AG04450 (cell line): ENCODE measurements at regions not wholly inside any gene's neighbourhood (a gene's known extent, or its start where the extent isn't known, plus 50 kb on each side); places are given as distances from the start of the nearest gene placed in this dataset.

Experiments
- CTCF ChIA-PET: fragments of 300-600, 350-600 bp; formaldehyde crosslinking; extraction: SDS; loops from one replicate; lab custom pipeline; 2022; ENCODE audit warnings: antibody characterized with exemption, inconsistent platforms; lab: Charles Lee
- POLR2A ChIA-PET: fragments of 350-600 bp; formaldehyde crosslinking; extraction: SDS; loops from one replicate; lab custom pipeline; 2021; ENCODE audit warnings: antibody characterized with exemption, inconsistent platforms; lab: Yijun Ruan, JAX
- DNase-seq: peaks from one replicate; pipeline ENCODE4 v3.0.0-alpha.2; 2011; ENCODE audit warnings: low read depth, low spot score
- H3K27ac ChIP-seq: one replicate; pipeline ENCODE4 v1.5.1; 2012; ENCODE audit warnings: low read depth, low read length, control low read depth
- H3K27me3 ChIP-seq: one replicate; pipeline ENCODE4 v1.6.0; 2012; ENCODE audit warnings: low read length; ENCODE audit not compliant: control insufficient read depth, insufficient read depth
- H3K4me3 ChIP-seq: 2 replicates; pipeline ENCODE4 v1.5.1; 2011; ENCODE audit warnings: mild to moderate bottlenecking, low read depth, low read length, control low read depth
- H3K9me3 ChIP-seq: 2 replicates; pipeline ENCODE4 v1.5.1; 2012; ENCODE audit warnings: low read length; ENCODE audit not compliant: control insufficient read depth, insufficient read depth
- CTCF ChIP-seq: IDR thresholded peaks from 2 replicates; pipeline ENCODE4 v1.5.1; 2011; ENCODE audit warnings: low read depth, low read length, control low read depth, inconsistent platforms

GRCh38 chr3:176310641-176311040 is 886.6 kb downstream of the TBL1XR1 start:
- no peak for DNase-seq
- POLR2A ChIA-PET: no interaction called here
- CTCF ChIA-PET: no interaction called here
- TF ChIP-seq CTCF: no peak
- no peak overlapping the region for H3K4me3 ChIP-seq
- H3K9me3 ChIP-seq: no peaks in the 10 kb centered on the region
- no peaks in the 10 kb centered on the region for H3K27me3 ChIP-seq
- H3K27ac ChIP-seq: no peak overlapping the region

- no peak overlapping the region for H3K4me3 ChIP-seq
- H3K27ac ChIP-seq: no peak overlapping the region
- CTCF ChIA-PET: no interaction called here
- no peaks in the 10 kb centered on the region for H3K27me3 ChIP-seq
- no peak for TF ChIP-seq CTCF
- no peak for DNase-seq
- POLR2A ChIA-PET: no interaction called here
- no peaks in the 10 kb centered on the region for H3K9me3 ChIP-seq
These were observed 895.0 kb downstream of the TBL1XR1 start for GRCh38 chr3:176302271-176302670.

GRCh38 chr3:176296066-176296597 is 901.1 kb downstream of the TBL1XR1 start:
- POLR2A ChIA-PET: no interaction called here

GRCh38 chr3:176293276-176293675 is 904.0 kb downstream of the TBL1XR1 start:
- ChIA-PET POLR2A (no interaction called here), CTCF (no interaction called here)
- H3K9me3 ChIP-seq: no peaks in the 10 kb centered on the region
- no peaks in the 10 kb centered on the region for H3K27me3 ChIP-seq
- no peak for DNase-seq
- H3K27ac ChIP-seq: no peak overlapping the region
- TF ChIP-seq CTCF: no peak
- H3K4me3 ChIP-seq: no peak overlapping the region

More at GRCh38 chr3:176296066-176296597, 901.1 kb downstream of the TBL1XR1 start:
- Histone ChIP-seq H3K27ac (no peak overlapping the region), H3K27me3 (no peaks in the 10 kb centered on the region), H3K4me3 (no peak overlapping the region), H3K9me3 (no peaks in the 10 kb centered on the region)
- CTCF ChIA-PET: no interaction called here
- DNase-seq: no peak
- no peak for TF ChIP-seq CTCF

- Histone ChIP-seq H3K27ac (no peak overlapping the region), H3K27me3 (no peaks in the 10 kb centered on the region), H3K9me3 (no peaks in the 10 kb centered on the region), H3K4me3 (no peak overlapping the region)
- POLR2A ChIA-PET: no interaction called here
- CTCF ChIA-PET: no interaction called here
- DNase-seq: no peak
- no peak for TF ChIP-seq CTCF
These were observed 910.7 kb downstream of the TBL1XR1 start for GRCh38 chr3:176286476-176287085.
